MM.1S (cell line): ENCODE measurements at regions not wholly inside any gene's neighbourhood (a gene's known extent, or its start where the extent isn't known, plus 50 kb on each side); places are given as distances from the start of the nearest gene placed in this dataset.

ENCODE experiments used
- EZH2 ChIP-seq: fragments of 300-600 bp; sonication (generic); optimal IDR thresholded peaks from 2 replicates; pipeline ENCODE3; 2017; ENCODE audit warnings: low read depth, mild to moderate bottlenecking, antibody characterized with exemption, low read length, mixed read lengths
- EZH2phosphoT487 ChIP-seq: fragments of 300-600 bp; sonication (generic); IDR thresholded peaks from 2 replicates; pipeline ENCODE4 v1.6.1; 2018; ENCODE audit warnings: antibody characterized with exemption, low read length
- TF ChIP-seq, protein P1 (sequence below): fragments of 300-600 bp; sonication (generic); IDR thresholded peaks from 2 replicates; pipeline ENCODE4 v1.5.1; 2016; ENCODE audit warnings: antibody characterized with exemption, low read length, mixed read lengths

DNA sequence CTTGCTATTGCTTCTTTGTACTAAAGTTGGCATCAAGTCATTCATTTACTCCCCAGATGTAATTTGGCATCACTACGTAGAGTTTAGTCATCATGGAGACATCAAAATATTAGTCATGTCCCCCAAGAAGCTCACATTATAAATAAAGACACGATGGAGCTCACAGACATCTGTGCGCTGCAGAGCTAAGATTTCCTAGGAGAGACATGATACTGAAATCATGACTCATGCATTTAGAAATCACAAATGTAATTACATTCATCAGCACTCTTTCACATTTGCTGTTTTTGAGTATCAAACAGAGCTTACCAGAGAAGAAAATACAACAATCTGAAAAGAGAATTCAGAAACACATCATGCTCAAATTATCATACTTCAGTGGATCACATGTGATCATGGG, 169.8 kb downstream of the LRIG3 start:
- TF ChIP-seq, protein P1, sequence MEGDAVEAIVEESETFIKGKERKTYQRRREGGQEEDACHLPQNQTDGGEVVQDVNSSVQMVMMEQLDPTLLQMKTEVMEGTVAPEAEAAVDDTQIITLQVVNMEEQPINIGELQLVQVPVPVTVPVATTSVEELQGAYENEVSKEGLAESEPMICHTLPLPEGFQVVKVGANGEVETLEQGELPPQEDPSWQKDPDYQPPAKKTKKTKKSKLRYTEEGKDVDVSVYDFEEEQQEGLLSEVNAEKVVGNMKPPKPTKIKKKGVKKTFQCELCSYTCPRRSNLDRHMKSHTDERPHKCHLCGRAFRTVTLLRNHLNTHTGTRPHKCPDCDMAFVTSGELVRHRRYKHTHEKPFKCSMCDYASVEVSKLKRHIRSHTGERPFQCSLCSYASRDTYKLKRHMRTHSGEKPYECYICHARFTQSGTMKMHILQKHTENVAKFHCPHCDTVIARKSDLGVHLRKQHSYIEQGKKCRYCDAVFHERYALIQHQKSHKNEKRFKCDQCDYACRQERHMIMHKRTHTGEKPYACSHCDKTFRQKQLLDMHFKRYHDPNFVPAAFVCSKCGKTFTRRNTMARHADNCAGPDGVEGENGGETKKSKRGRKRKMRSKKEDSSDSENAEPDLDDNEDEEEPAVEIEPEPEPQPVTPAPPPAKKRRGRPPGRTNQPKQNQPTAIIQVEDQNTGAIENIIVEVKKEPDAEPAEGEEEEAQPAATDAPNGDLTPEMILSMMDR: no peak
- TF ChIP-seq EZH2: no peak
- no peak for TF ChIP-seq EZH2phosphoT487
